Activated CD8-positive, alpha-beta T cell treated with anti-CD3 and anti-CD28 coated beads for 36 hours (primary cell): ENCODE measurements at regions not wholly inside any gene's neighbourhood (a gene's known extent, or its start where the extent isn't known, plus 50 kb on each side); places are given as distances from the start of the nearest gene placed in this dataset.

Experiments
- ATAC-seq: fragments of 200-7000 bp; cut with Tn5 transposase; one replicate; pipeline ENCODE4 v1.10.0; 2021; ENCODE audit warnings: mild to moderate bottlenecking, moderate library complexity
- CTCF ChIA-PET: fragments of 350-600 bp; sonication (Branson Sonifier 250); formaldehyde crosslinking; loops from one replicate; lab custom pipeline; 2021; ENCODE audit warnings: antibody characterized with exemption; lab: Charles Lee
- POLR2A ChIA-PET: fragments of 350-600 bp; sonication (Branson Sonifier 250); formaldehyde crosslinking; loops from one replicate; lab custom pipeline; 2021; ENCODE audit warnings: antibody characterized with exemption; lab: Charles Lee
- DNase-seq: peaks from one replicate; pipeline ENCODE4 v3.0.0-alpha.2; 2020
- H3K27ac Mint-ChIP-seq: one replicate; pipeline ENCODE4 v1.8.0; 2021; ENCODE audit warnings: mild to moderate bottlenecking, mixed read lengths
- H3K27me3 Mint-ChIP-seq: one replicate; pipeline ENCODE4 v1.8.0; 2021; ENCODE audit warnings: mixed read lengths
- H3K36me3 Mint-ChIP-seq: one replicate; pipeline ENCODE4 v1.8.0; 2021; ENCODE audit warnings: low read depth, mixed read lengths
- H3K4me1 Mint-ChIP-seq: one replicate; pipeline ENCODE4 v1.8.0; 2021; ENCODE audit warnings: low read depth, mixed read lengths
- H3K4me3 Mint-ChIP-seq: one replicate; pipeline ENCODE4 v1.8.0; 2021; ENCODE audit warnings: mild to moderate bottlenecking, moderate library complexity, mixed read lengths
- H3K9me3 Mint-ChIP-seq: one replicate; pipeline ENCODE4 v1.8.0; 2021; ENCODE audit warnings: mixed read lengths
- intact Hi-C: fragments of 100-400 bp; cut with micrococcal nuclease; formaldehyde crosslinking; loops from one replicate; pipeline ENCODE4 v1.10.0; 2022
- TF ChIP-seq, protein P1 (sequence below): fragments of 200-600 bp; IDR thresholded peaks from one replicate; pipeline ENCODE4 v1.8.0; 2022; ENCODE audit warnings: antibody characterized with exemption, mild to moderate bottlenecking

GRCh38 chr5:10857338-10857733 is 96.3 kb upstream of the DAP start:
- Mint-ChIP-seq H3K27me3 (peaks cover 12% of the 10 kb centered on the region), H3K4me1 (no peaks in the 10 kb centered on the region), H3K27ac (no peak overlapping the region), H3K4me3 (no peak overlapping the region), H3K9me3 (no peaks in the 10 kb centered on the region), H3K36me3 (no peaks in the 10 kb centered on the region)
- ATAC-seq (no peak), DNase-seq (no peak)
- TF ChIP-seq, protein P1, sequence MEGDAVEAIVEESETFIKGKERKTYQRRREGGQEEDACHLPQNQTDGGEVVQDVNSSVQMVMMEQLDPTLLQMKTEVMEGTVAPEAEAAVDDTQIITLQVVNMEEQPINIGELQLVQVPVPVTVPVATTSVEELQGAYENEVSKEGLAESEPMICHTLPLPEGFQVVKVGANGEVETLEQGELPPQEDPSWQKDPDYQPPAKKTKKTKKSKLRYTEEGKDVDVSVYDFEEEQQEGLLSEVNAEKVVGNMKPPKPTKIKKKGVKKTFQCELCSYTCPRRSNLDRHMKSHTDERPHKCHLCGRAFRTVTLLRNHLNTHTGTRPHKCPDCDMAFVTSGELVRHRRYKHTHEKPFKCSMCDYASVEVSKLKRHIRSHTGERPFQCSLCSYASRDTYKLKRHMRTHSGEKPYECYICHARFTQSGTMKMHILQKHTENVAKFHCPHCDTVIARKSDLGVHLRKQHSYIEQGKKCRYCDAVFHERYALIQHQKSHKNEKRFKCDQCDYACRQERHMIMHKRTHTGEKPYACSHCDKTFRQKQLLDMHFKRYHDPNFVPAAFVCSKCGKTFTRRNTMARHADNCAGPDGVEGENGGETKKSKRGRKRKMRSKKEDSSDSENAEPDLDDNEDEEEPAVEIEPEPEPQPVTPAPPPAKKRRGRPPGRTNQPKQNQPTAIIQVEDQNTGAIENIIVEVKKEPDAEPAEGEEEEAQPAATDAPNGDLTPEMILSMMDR: peak; percentile 22
- ChIA-PET POLR2A (no interaction called here), CTCF (interaction anchor here (0.9 to 2.4 kb wide), 17 partner anchors 9 to 296 kb away, joined by 3 to 11 read pairs (median 3); no protein-coding TSS in a partner anchor)
- intact Hi-C loops: no loop called here

- peaks cover 12% of the 10 kb centered on the region for H3K27me3 Mint-ChIP-seq
- peak; percentile 45 for DNase-seq
These were observed 95.8 kb upstream of the DAP start for GRCh38 chr5:10856683-10857337.

DNA sequence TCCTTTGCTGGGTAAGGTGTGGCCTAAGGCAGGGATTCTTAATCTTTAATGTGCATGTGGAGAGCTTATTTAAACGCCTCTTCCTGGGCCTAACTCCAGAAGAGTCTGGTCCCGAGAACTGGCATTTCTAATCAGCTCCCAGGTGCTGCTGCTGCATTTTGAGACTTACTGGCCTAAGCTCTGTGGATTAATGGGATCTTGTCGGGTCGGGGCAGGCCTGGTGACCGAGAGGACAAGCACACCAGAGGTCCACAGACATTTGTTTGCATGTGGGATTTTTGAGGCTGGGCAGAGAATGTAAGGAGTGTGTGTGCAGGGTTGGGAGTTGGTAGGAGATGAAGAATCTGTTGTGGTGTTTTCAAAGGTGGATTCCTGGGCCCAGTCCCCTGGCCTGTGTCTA is 95.0 kb upstream of the DAP start:
- intact Hi-C loops: no loop called here
- DNase-seq (no peak), ATAC-seq (no peak)
- TF ChIP-seq, protein P1: no peak
- Mint-ChIP-seq H3K4me1 (no peaks in the 10 kb centered on the region), H3K9me3 (no peaks in the 10 kb centered on the region), H3K27ac (no peak overlapping the region), H3K36me3 (no peaks in the 10 kb centered on the region), H3K4me3 (no peak overlapping the region), H3K27me3 (peaks cover 9% of the 10 kb centered on the region)
- ChIA-PET CTCF (interaction anchor here (1.0 to 1.8 kb wide), 5 partner anchors 11 to 404 kb away, joined by 3 to 6 read pairs (median 4); no protein-coding TSS in a partner anchor), POLR2A (no interaction called here)

More at GRCh38 chr5:10856683-10857337, 95.8 kb upstream of the DAP start:
- intact Hi-C loops: no loop called here
- Mint-ChIP-seq H3K4me1 (no peaks in the 10 kb centered on the region), H3K9me3 (no peaks in the 10 kb centered on the region), H3K36me3 (no peaks in the 10 kb centered on the region), H3K27ac (no peak overlapping the region), H3K4me3 (no peak overlapping the region)
- ChIA-PET CTCF (interaction anchor here (0.9 to 2.4 kb wide), 16 partner anchors 10 to 297 kb away, joined by 3 to 11 read pairs (median 4); no protein-coding TSS in a partner anchor), POLR2A (no interaction called here)
- no peak for ATAC-seq
- TF ChIP-seq, protein P1: peak; percentile 77

DNA sequence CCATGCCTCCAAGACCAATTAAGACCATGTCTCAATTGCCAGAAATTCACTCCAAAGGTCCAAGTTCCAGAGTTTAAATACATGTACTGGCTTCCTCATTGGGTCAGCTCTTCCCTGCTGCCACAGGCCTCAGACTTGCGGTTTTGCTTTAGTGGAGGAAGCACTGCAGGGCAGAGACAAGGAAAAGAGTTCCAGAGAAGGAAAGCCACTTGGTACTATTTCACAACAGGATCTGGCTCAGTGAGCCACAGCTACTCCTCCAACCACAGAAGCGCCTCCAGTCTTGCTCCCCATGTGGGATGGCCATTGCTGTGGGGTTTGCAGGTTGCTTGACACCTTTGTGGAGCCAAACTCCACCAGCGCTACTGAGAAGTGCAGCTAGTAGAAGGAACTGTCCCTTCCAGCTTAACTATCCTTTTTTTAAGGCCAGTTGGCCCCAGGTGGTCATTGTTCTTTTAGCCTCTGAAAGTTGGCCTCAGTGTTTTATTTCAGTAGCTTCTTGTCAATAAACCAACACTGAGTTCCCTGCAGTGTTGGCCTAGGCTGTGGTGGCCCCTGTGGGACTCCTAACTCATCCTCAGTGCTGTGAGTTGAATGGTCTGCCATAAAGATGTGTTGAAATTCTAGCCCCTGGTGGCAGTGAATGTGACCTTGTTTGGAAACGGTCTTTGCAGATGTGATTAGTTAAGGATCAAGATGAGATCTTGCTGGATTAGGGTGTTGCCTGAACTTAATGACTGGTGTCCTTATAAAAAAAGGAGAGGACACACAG is 93.7 kb upstream of the DAP start:
- H3K9me3 Mint-ChIP-seq: no peaks in the 10 kb centered on the region
- H3K27ac Mint-ChIP-seq: no peak overlapping the region
- H3K4me3 Mint-ChIP-seq: no peak overlapping the region
- POLR2A ChIA-PET: interaction anchor here (1.0 kb wide), 1 partner anchor 27 kb away, joined by 3 read pairs; no protein-coding TSS in a partner anchor
- H3K36me3 Mint-ChIP-seq: no peaks in the 10 kb centered on the region
- H3K4me1 Mint-ChIP-seq: no peaks in the 10 kb centered on the region
- ATAC-seq: no peak
- H3K27me3 Mint-ChIP-seq: peaks cover 8% of the 10 kb centered on the region
- TF ChIP-seq, protein P1: no peak
- no peak for DNase-seq
- intact Hi-C loops: no loop called here
- CTCF ChIA-PET: interaction anchor here (0.9 kb wide), 1 partner anchor 10 kb away, joined by 3 read pairs; no protein-coding TSS in a partner anchor
